OCI-LY1 (cell line): ENCODE measurements at regions not wholly inside any gene's neighbourhood (a gene's known extent, or its start where the extent isn't known, plus 50 kb on each side); places are given as distances from the start of the nearest gene placed in this dataset.

Experiments
- CTCF ChIP-seq: fragments of 200-600 bp; sonication (generic), shearing (Covaris generic); IDR thresholded peaks from 2 replicates; pipeline ENCODE4 v1.5.1; 2017; ENCODE audit warnings: mild to moderate bottlenecking, antibody characterized with exemption, low read length, moderate library complexity, mixed read lengths
- EZH2 ChIP-seq: fragments of 200-600 bp; sonication (generic), shearing (Covaris generic); IDR thresholded peaks from 2 replicates; pipeline ENCODE4 v1.8.0; 2017; ENCODE audit warnings: borderline replicate concordance, mixed run types, mild to moderate bottlenecking, antibody characterized with exemption, low read length, moderate library complexity, mixed read lengths

- no peak for TF ChIP-seq CTCF
- no peak for TF ChIP-seq EZH2
These were observed 128.3 kb upstream of the SPATA13 start for GRCh38 chr13:24032252-24032651.
